H4 (cell line): ENCODE measurements at regions not wholly inside any gene's neighbourhood (a gene's known extent, or its start where the extent isn't known, plus 50 kb on each side); places are given as distances from the start of the nearest gene placed in this dataset.

Source experiments
- DNase-seq: peaks from one replicate; pipeline ENCODE4 v3.0.0-alpha.2; 2015; ENCODE audit warnings: low spot score

GRCh38 chr19:28936001-28936400 is 276.9 kb downstream of the UQCRFS1 start:
- no peak for DNase-seq

GRCh38 chr19:28934631-28935030 is 278.3 kb downstream of the UQCRFS1 start:
- no peak for DNase-seq

GRCh38 chr19:28933039-28933438 is 279.9 kb downstream of the UQCRFS1 start:
- no peak for DNase-seq

- DNase-seq: no peak
These were observed 280.5 kb downstream of the UQCRFS1 start for GRCh38 chr19:28932446-28932845.

GRCh38 chr19:28929006-28929405 is 283.9 kb downstream of the UQCRFS1 start:
- DNase-seq: no peak

- DNase-seq: no peak
These were observed 285.5 kb downstream of the UQCRFS1 start for GRCh38 chr19:28927456-28927855.

- no peak for DNase-seq
These were observed 292.5 kb downstream of the UQCRFS1 start for GRCh38 chr19:28920269-28921066.

GRCh38 chr19:28917621-28918020 is 295.3 kb downstream of the UQCRFS1 start:
- DNase-seq: no peak

GRCh38 chr19:28915737-28916460 is 297.1 kb downstream of the UQCRFS1 start:
- DNase-seq: no peak

GRCh38 chr19:28915202-28915601 is 297.7 kb downstream of the UQCRFS1 start:
- no peak for DNase-seq

GRCh38 chr19:28914173-28914572 is 298.8 kb downstream of the UQCRFS1 start:
- no peak for DNase-seq

- no peak for DNase-seq
These were observed 299.3 kb downstream of the UQCRFS1 start for GRCh38 chr19:28913626-28914025.

- DNase-seq: no peak
These were observed 304.0 kb downstream of the UQCRFS1 start for GRCh38 chr19:28908941-28909340.

- no peak for DNase-seq
These were observed 305.4 kb downstream of the UQCRFS1 start for GRCh38 chr19:28907534-28907933.

- no peak for DNase-seq
These were observed 307.0 kb downstream of the UQCRFS1 start for GRCh38 chr19:28905996-28906395.

- no peak for DNase-seq
These were observed 313.2 kb downstream of the UQCRFS1 start for GRCh38 chr19:28899703-28900102.

GRCh38 chr19:28898249-28898648 is 314.7 kb downstream of the UQCRFS1 start:
- DNase-seq: no peak

GRCh38 chr19:28889941-28890670 is 322.8 kb downstream of the UQCRFS1 start:
- DNase-seq: no peak

- no peak for DNase-seq
These were observed 324.9 kb downstream of the UQCRFS1 start for GRCh38 chr19:28887920-28888618.

- DNase-seq: no peak
These were observed 326.2 kb downstream of the UQCRFS1 start for GRCh38 chr19:28886708-28887107.

- DNase-seq: no peak
These were observed 327.0 kb downstream of the UQCRFS1 start for GRCh38 chr19:28885965-28886364.
